CD4-positive, alpha-beta T cell treated with Interleukin-6 at 100 ng/mL for 8 hours (primary cell): ENCODE measurements at regions not wholly inside any gene's neighbourhood (a gene's known extent, or its start where the extent isn't known, plus 50 kb on each side); places are given as distances from the start of the nearest gene placed in this dataset.
"Not testable (repeated sequence)": the region's sequence is repeated elsewhere in the genome, so short reads cannot be mapped to it uniquely, and the experiment has no call there.

Source experiments
- DNase-seq: peaks from one replicate; pipeline ENCODE4 v3.0.0-alpha.2; 2020; ENCODE audit warnings: mixed read lengths, low spot score

DNA sequence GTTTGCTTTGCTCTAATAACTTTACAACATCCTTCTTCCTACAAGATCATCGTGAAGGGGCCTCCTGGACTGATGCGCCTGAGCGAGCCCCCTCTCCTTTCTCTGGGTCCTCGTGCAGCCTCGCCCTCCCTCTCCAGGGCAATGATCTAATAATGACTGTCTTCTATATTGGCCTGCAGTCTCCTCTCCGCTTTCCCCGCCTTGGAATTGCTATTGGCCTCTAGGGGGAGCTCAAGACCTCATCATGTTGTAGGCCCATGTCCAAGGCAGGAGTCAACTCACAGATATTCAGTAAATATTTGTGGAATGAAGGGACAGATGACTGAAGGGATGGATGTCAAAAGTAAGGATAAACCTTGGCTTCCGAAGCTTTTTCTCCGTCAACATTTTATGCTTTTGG is 1180.3 kb downstream of the TYW1 start:
- DNase-seq, result no peak

DNA sequence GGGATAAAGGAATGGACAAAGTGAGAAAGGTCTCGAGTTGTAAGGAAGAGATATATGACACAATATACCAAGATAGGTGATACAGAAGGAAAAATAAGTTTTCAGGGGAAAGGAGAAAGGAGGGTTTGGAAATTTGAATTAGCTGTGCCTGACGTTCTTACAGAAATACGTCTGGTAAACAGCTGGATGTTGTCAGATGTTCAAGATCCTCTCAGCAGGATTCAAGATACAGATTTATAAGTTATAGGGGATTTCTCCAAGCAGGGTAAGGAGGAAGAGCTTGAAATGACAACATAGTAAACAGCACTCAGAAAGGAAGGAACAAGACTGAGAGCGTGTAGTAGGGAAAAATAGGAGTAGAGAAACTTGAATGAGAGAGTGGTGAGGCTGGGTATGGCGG is 1184.1 kb downstream of the TYW1 start:
- DNase-seq, result no peak

DNA sequence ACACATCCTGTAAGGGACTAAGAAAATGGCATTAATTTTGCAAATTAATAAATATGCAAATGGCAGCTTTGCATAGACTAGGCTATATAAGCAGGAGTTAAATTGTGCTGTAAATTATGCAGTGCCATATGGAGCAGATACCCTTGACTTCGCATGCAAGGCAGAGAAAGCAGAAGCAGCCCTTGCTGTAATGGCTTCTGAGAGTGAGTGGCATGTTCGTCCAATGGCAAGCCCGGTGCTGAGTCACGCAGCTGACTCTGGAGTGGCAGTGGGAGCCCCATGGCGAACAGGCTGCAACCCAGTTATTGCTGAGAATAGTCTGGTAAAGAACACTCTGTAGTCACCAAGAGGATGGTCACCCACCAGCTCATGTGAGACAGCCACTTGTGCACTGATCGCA is 1186.5 kb downstream of the TYW1 start:
- DNase-seq, result no peak

DNA sequence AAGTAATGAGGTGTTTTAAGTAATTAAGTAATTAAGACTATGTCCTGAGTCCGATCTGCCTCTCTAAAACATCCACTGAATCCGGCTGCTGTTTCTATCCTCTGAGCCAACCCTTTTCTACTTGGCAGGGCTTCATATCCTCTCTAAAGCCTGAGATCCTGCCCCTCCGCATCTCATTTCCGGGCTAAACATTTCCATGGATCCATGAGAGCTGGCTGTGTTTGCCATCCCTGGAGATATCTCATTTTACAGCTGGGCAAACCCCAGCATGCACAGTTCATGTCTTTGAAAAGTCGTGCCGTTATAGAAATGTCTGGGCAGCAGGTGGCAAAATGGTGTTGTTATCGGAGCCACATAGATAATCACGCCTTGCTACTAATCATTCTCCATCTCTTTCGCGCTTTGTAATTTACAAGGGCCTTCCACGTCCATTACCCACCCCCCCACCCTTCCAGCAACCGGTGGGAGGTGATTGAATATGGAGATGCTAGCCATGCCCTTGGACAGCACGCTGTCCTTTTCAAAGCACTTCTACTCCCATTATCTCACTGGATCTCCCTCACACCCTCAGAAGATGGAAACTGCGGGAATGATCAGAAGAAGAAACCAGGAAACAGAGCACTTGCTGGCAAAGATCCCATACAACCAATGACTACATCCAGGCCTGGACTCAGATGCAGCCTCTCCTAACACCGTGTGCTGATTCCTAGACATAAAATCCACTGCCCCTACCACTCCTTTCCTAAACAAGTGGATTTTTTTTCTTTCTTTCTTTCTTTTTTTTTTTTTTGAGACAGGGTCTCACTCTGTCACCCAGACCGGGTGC is 1189.2 kb downstream of the TYW1 start:
- DNase-seq, result no peak

DNA sequence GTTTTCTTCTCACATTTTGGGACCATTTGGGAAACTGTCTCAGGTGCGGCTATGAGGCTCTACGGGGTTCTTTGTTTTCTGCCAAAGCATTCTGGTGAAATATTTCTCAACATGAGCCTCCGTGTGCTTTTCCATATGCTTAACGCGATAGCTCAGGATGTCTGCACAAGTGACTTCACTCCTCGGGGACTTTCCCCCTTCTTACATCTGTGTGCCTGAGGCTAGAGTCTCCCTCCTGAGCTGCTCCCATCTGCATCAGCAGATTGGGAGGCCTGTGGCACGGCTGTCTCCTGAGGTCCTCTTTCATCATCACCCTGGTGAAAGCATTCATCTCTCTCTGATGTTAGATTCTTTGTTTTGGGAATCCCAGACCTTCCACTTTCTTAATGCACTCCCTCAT is 1190.9 kb downstream of the TYW1 start:
- no peak for DNase-seq

DNA sequence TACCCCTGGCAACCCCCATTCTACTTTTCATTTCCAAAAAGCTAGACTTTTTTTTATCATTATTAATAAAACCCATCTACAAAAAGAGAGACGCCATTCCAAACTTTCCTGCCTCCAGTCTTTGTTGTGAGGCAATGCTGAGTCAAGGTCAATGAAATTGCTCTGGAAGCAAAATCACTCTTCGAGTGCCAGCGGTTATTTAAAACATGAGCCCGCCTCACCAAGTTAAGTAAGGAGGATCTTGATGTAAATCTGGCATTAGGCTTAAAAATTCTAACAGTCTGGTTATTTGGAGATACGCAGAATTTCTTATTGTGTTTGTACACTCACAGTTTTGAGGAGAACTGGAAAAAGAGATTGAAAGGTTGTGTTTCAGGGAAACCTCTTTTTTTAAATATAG is 1196.3 kb downstream of the TYW1 start:
- no peak for DNase-seq

DNA sequence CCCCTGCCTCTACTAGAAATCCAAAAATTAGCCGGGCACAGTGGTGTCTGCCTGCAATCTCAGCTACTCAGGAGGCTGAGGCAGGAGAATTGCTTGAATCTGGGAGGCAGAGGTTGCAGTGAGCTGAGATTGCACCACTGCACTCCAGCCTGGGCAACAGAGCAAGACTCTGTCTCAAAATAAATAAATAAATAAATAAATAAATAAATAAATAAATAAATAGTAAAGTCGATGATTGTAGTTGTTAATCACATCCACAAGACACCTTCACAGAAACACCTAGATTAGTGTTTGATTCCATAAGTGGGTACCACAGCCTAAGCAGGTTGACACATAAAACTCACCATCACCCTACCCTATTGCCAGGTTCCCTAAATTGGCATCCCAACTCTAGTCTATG is 1199.0 kb downstream of the TYW1 start:
- DNase-seq, result not testable (repeated sequence)

DNA sequence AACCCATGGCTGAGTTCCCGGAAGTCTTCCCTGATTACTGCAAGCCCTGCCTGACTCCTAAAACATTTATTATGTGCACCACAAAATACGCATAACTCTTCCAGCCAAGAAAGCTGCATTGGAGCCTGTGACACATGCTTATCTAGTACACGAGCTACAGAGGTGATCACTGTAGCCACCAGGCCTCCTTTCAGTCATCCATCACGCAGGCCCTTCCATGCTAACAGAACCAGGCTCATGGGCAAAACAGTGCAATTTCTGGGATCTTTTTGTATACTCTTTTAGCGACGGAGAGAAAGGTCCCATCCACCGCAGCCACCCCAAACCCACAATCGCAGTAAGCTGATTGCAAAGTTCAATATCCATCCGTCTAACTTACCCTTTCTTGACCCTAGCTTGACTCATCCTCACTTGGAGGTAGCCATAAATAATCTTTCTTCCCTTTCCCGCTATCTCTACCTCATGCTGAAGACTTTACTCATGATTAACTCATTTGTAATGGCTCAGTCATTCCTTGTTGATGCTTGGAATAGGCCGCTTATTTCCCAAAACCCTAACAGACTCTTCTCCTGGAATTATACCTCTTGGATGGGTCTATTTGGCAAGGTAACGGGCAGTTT is 1203.5 kb downstream of the TYW1 start:
- DNase-seq, result no peak

DNA sequence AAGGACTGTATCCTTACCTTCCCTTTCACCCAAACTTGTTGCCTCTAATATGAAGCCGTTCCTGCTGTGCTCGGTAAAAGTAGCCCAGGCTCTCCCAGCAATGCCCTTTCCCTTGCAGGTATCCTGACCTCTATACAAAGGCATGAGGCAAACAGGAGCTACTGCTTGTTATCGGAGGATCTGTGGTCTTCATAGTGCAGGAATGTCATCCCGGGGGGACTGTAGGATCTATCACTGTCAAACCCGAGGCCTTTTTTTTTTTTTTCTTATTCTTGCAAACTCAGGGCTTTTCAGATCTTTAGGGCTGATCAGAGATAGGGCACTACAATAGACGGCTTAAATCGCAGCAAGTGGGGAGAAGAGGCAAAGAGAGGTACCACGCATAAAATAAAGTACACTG is 1206.6 kb downstream of the TYW1 start:
- DNase-seq, result no peak

DNA sequence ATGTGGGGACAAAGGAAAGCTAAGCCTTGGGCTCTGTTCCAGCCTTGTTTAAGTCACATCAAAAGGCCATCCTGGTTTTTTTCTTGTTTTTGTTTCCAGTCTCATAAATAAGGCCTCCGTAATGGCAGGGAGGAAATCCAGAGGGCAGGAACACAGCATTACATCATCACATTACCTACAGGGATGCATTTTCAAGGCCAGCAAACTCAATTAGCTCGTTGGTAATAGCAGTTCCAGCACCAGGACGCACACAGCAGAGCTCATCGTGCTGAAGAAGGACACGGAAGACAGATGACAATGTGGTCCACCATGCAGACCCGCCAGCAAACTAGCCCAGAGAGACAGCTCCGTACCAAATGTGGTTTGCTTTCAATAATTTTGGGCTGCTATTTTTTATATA is 1209.2 kb downstream of the TYW1 start:
- DNase-seq, result no peak

DNA sequence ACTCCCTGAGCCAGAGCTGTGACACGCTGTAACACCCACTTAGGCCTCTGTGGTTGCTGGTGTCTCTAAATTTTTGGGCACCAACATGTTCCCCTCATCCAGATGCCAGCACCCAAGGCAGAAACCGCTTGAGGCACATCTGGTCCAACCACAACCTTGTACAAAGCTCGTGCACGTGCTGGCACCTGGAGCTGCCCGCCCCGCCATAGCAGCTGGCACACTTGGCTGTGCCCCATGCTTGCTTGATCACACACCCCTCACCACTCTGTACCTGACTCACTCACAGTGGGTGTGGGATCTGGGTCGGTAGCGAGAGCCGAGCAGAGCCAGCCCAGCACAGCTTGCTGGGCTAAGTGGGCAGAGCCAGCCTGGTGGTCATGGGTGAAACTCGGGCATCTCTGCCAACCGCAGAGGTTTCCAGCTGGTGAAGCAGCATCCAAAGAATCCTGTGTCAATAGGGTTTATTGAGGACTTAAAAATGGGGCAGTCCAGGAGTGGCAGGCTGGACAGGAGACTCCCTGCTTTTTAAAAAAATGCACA is 1210.4 kb downstream of the TYW1 start:
- DNase-seq, result no peak

DNA sequence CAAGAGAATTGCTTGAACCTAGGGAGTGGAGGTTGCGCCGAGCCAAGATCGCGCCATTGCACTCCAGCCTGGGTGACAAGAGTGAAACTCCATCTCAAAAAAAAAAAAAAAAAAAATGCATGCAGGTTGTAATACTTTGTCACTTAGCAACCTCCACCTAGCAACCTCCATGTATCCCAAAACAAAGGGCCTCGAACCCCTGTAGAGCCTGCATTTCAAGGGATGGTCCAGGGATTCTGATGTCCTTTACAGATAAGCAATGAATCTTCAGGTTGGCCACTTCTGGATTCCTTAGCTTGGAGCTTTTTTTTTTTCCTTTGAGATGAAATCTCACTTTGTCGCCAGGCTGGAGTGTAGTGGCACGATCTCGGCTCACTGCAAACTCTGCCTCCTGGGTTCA is 1211.0 kb downstream of the TYW1 start:
- no peak for DNase-seq

DNA sequence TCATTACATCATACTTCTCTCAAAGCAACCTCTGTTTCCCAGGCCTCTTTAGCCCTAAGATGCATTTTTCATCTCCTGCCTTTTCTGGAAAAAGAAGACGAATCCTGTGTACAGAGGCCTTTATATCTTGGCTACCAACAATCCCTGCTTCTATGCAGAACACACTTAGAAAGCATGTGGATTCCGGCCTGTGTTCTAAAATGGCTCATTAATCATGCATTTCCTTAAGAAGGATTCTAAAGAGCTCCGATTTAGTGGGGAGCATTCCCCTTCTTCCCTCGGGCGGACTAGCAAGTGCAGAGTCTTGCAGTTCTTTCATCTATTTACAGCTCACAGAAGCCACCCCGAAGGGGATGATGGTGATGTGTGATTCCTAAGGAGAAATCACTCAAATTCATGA is 1212.9 kb downstream of the TYW1 start:
- DNase-seq, result no peak

DNA sequence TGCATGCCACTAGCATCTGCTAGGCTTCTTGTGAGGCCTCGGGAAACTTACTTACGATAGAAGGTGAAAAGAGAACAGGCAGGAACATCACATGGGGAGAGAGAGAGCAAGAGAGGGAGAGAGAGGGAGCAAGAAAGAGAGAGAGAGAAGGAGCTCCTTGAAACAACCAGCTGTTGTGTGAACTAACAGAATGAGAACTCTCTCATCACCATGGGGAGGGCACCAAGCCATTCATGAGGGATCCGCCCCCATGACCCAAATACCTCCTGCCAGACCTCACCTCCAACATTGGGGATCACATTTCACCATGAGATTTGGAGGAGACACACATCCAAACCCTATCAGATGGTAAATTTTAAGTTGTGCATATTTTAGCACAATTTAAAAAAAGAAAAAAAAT is 1217.2 kb downstream of the TYW1 start:
- DNase-seq, result no peak

DNA sequence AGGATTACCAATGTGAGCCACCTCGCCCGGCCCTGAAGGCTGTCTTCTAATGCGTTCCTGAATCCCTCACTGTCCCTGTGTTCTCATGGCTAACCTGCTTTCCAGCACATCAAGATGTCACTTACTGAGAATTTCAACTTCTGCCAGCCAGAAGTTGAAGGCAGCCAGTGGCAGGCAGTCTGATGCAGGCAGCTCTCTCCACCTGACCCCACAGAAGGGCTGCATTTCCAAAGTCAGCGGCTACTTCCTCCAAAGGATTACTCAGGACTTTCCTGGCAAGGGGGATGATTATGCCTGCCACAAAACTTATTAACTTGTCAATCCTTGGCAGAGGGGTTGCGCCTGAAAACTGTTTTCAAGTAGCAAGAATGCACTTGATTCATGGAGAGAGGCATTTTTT is 1219.4 kb downstream of the TYW1 start:
- no peak for DNase-seq

DNA sequence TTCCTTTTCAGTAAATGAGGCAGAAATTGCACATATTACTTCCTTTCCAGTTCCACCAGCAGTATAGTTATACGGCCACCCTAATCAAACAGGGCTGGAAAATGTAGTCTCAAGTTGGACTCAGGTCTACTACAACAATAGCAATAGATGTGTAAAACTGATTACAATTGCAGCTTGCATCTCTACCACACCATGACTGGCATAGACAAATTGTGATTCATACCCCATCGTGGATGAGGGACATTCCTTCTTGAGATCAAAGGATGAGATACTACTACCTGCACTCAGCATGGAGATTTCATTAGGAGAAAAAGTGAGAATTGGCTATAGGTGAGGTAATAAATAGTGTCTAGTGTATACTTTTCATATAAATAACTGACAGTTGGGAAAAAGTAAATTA is 1220.8 kb downstream of the TYW1 start:
- DNase-seq, result no peak

DNA sequence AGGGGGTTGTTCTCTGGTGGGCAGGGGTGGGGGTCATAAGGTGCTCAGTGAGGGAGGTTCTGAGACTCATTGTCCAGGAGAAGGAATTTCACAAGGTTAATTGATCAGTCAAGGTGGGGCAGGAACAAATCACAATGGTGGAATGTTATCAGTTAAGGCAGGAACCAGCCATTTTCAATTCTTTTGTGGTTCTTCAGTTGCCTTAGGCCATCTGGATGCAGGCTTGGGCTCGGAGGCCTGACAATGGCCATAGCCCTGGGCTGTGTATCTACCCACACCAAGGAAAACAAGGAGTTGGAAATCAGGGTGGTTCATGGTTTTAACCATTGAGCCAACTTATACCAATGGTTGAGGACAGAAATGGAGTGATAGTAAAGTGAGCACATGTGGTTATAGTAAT is 1221.8 kb downstream of the TYW1 start:
- no peak for DNase-seq

DNA sequence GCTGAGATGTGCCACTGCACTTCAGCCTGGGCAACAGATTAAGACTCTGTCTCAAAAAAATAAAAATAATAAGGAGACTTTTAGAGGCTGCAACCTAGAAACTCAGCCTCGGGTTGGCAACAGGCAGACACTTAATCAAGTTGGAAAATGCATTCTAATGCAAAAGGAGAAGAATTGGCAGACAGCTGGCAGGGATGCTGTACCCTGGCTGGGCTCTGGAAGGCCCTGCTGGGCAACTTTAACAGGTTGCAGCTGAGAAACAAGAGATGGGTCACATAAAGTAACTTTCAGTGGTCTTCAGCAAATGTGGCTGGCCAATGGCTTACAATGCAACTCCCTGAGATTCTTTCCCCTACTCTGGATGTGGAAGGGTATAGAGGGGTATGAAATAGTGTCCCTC is 1225.7 kb downstream of the TYW1 start:
- DNase-seq, result no peak

DNA sequence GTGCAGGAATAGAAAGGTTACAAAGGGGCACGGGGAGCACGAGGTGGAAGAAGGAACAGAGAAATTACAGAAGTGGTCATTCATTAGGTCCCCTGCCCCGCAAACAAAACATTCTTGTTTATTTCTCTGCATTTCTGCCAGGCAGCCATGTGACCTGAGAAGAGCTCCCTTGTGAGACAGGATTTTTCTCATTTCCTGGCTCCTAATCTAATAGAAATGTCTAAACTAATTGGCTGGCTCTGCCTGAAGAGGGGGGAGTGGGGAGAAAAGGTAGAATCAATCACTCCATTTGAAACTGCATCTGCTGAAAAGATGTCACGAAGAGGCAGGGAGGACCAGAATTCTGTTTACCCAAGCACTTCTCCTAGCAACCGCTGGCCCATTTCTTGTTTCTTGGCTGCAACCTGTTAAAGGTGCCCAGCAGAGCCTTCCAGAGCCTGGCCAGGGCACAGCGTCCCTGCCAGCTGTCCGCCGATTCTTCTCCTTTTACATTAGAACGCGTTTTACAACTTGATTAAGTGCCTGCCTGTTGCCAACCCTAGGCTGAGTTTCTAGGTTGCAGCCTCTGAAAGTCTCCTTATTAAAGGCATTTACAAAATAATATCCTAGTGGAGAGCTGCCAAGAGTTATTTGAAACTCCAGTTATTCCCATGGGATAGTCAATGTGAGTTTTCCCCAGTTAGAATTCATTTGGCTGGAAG is 1227.6 kb downstream of the TYW1 start:
- DNase-seq, result no peak

DNA sequence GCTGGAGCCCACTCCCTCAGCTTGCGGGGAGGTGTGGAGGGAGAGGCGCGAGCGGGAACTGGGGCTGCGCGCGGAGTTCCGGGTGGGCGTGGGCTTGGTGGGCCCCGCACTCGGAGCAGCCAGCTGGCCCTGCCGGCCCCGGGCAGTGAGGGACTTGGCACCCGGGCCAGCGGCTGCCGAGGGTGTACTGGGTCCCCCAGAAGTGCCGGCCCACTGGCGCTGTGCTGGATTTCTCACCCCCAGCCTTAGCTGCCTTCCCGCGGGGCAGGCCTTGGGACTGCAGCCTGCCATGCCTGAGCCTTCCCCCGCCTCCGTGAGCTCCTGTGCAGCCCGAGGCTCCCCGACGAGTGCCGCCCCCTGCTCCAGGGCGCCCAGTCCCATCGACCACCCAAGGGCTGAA is 1234.4 kb downstream of the TYW1 start:
- not testable (repeated sequence) for DNase-seq

DNA sequence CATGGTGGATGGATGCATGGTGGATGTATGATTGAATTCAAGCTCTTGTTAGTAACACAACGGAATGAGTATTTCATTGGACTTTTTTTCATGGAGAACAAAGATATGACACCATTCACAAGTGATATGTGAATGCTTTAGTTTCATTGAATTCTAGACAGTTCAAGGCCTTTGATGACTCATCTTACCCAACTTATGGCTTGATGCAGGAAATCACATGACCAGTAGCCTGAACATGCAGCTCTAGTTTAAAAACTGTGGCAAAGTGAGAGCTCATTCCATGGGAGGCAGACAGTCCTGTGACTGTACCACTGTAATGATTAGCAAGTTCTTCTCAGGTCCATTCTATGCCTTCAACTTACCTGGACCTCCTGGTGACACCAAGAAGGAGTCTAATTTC is 1239.3 kb downstream of the TYW1 start:
- DNase-seq, result no peak

DNA sequence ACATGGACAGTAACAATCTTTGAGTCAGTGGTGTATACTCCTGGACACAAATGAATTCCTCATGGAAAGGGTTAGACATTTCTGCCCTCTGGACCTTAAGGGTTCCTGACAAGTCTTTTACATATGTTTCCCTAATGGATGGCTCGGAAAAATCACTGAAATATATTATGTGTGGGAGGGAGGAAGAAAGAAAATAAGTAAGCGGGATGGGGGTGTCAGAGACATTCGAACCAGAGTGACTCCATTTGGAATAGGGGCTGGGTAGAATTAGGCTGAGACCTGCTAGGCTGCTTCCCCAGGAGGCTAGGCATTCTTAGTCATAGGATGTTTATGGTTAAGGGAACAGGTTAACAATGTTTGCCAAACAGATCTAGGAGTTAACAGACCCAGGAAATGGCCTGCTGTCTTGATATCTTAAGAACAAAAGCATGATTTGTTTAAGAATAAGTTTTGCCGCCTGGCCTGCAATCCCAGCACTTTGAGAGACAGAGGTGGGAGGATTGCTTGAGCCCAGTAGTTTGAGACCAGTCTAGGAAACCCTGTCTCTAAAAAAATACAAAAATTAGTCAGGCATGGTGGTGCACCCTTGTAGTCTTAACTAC is 1241.7 kb downstream of the TYW1 start:
- no peak for DNase-seq

DNA sequence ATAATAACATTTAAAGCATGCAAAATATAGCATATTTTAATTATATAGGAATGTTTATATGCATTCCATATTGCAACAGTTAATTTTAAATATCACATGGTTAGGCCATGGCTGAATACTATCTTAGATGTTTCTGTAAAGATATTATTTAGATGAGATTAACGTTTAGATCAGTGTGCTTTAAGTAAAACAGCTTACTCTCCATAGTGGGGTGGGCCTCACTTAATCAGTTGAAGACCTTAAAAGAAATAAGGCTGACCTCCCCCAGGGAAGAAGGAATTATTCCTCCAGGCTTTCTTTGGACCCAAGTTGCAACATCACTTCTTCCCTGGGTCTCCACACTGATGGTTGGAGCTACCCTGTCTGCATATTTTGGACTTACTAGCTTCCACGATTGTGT is 1246.5 kb downstream of the TYW1 start:
- no peak for DNase-seq
